SK-N-SH (cell line): ENCODE measurements at regions not wholly inside any gene's neighbourhood (a gene's known extent, or its start where the extent isn't known, plus 50 kb on each side); places are given as distances from the start of the nearest gene placed in this dataset.

ENCODE experiments used
- CTCF ChIA-PET: fragments of 300-600, 350-600 bp; formaldehyde crosslinking; extraction: SDS; loops from one replicate; lab custom pipeline; 2021; lab: Yijun Ruan, JAX
- POLR2A ChIA-PET: fragments of 350-600 bp; sonication (Branson Sonifier 250); formaldehyde crosslinking; extraction: SDS; loops from one replicate; lab custom pipeline; 2020; ENCODE audit warnings: antibody characterized with exemption, inconsistent platforms; lab: Yijun Ruan, JAX
- DNase-seq: peaks from one replicate; pipeline ENCODE4 v3.0.0; 2012
- H2AFZ ChIP-seq: fragments of 200-600 bp; sonication (generic); 2 replicates; pipeline ENCODE4 v1.8.1; 2016; ENCODE audit warnings: antibody characterized with exemption, mild to moderate bottlenecking, low read depth
- H3F3A ChIP-seq: fragments of 200-600 bp; sonication (generic); replicated peaks from 2 replicates; pipeline ENCODE3; 2016; ENCODE audit warnings: antibody characterized with exemption, mild to moderate bottlenecking; ENCODE audit not compliant: insufficient read depth
- H3K27ac ChIP-seq, 2 experiments: fragments of 200-500 bp in 1 of 2; fragments of 200-600 bp in 1 of 2; sonication (Bioruptor generic) in 1 of 2; sonication (generic), shearing (Covaris generic) in 1 of 2; 2 replicates each; pipeline versions ENCODE4 v1.5.1 to v1.6.1; 2014 to 2016; ENCODE audit warnings: low read depth in 2 of 2, inconsistent platforms in 1 of 2, low read length in 1 of 2, mild to moderate bottlenecking in 1 of 2, mixed read lengths in 1 of 2
- H3K27me3 ChIP-seq: fragments of 200-600 bp; sonication (generic), shearing (Covaris generic); 2 replicates; pipeline ENCODE4 v1.6.1; 2016; ENCODE audit warnings: mixed run types; ENCODE audit not compliant: insufficient read depth
- H3K36me3 ChIP-seq, 2 experiments: fragments of 200-500 bp in 1 of 2; fragments of 200-600 bp in 1 of 2; sonication (Bioruptor generic) in 1 of 2; sonication (generic) in 1 of 2; replicated peaks in 1 of 2; 2 replicates each; pipeline versions ENCODE3 to v1.5.1; 2014 to 2016; ENCODE audit warnings: low read length in 1 of 2, mild to moderate bottlenecking in 1 of 2; ENCODE audit not compliant: insufficient read depth in 2 of 2, control insufficient read depth in 1 of 2
- H3K4me1 ChIP-seq, 2 experiments: fragments of 200-500 bp in 1 of 2; fragments of 200-600 bp in 1 of 2; sonication (Bioruptor generic) in 1 of 2; sonication (generic), shearing (Covaris generic) in 1 of 2; 2 replicates each; pipeline versions ENCODE4 v1.5.1 to v1.6.1; 2014 to 2016; ENCODE audit warnings: low read depth in 1 of 2, low read length in 1 of 2, mixed run types in 1 of 2; ENCODE audit not compliant: insufficient read depth in 2 of 2, control insufficient read depth in 1 of 2
- H3K4me2 ChIP-seq: fragments of 200-600 bp; sonication (generic), shearing (Covaris generic); 2 replicates; pipeline ENCODE4 v1.6.1; 2017; ENCODE audit warnings: mixed run types
- H3K4me3 ChIP-seq, 2 experiments: fragments of 200-500 bp in 1 of 2; fragments of 200-600 bp in 1 of 2; sonication (Bioruptor generic) in 1 of 2; sonication (generic), shearing (Covaris generic) in 1 of 2; 2 replicates each; pipeline versions ENCODE4 v1.5.1 to v1.8.1; 2014 to 2016; ENCODE audit warnings: low read depth in 2 of 2, inconsistent platforms in 1 of 2, low read length in 1 of 2, mild to moderate bottlenecking in 1 of 2, mixed read lengths in 1 of 2, moderate library complexity in 1 of 2
- H3K79me2 ChIP-seq: fragments of 200-600 bp; sonication (generic); 2 replicates; pipeline ENCODE4 v1.8.1; 2017; ENCODE audit warnings: mild to moderate bottlenecking; ENCODE audit not compliant: insufficient read depth
- H3K9ac ChIP-seq: fragments of 200-600 bp; sonication (generic); 2 replicates; pipeline ENCODE4 v1.6.1; 2017; ENCODE audit warnings: mixed run types
- H3K9me2 ChIP-seq: fragments of 200-600 bp; sonication (generic); 2 replicates; pipeline ENCODE4 v1.6.1; 2017; ENCODE audit warnings: mixed run types
- H3K9me3 ChIP-seq: fragments of 200-600 bp; sonication (generic); 2 replicates; pipeline ENCODE4 v1.6.1; 2017; ENCODE audit warnings: mixed run types, mild to moderate bottlenecking, moderate library complexity
- H4K20me1 ChIP-seq: fragments of 200-600 bp; sonication (generic); 2 replicates; pipeline ENCODE4 v1.6.1; 2017; ENCODE audit warnings: mild to moderate bottlenecking, mixed run types; ENCODE audit not compliant: insufficient read depth
- CHD2 ChIP-seq: fragments of 150-350 bp; IDR thresholded peaks from 2 replicates; pipeline ENCODE4 v1.6.1; 2018; ENCODE audit warnings: low read length; ENCODE audit not compliant: partially characterized antibody
- CTCF ChIP-seq: fragments of 200-600 bp; sonication (generic); IDR thresholded peaks from 2 replicates; pipeline ENCODE4 v1.6.1; 2017; ENCODE audit warnings: antibody characterized with exemption, mild to moderate bottlenecking, moderate library complexity
- FOXJ3 ChIP-seq: sonication (generic); formaldehyde crosslinking; IDR thresholded peaks from 2 replicates; pipeline ENCODE4 v1.5.1; 2020; ENCODE audit warnings: mild to moderate bottlenecking, missing genetic modification reagents
- NRF1 ChIP-seq: IDR thresholded peaks from 2 replicates; pipeline ENCODE4 v1.6.1; 2012; ENCODE audit warnings: low read depth, mild to moderate bottlenecking, low read length
- PBX3 ChIP-seq: IDR thresholded peaks from 2 replicates; pipeline ENCODE4; 2012
- RAD21 ChIP-seq: IDR thresholded peaks from 2 replicates; pipeline ENCODE4 v1.6.1; 2012; ENCODE audit warnings: mild to moderate bottlenecking, low read length
- REST ChIP-seq: IDR thresholded peaks from 2 replicates; pipeline ENCODE4 v1.6.1; 2012; ENCODE audit warnings: mild to moderate bottlenecking, low read depth, low read length, moderate library complexity
- SMC3 ChIP-seq: IDR thresholded peaks from 2 replicates; pipeline ENCODE4 v1.6.1; 2012; ENCODE audit warnings: low read depth, low read length, improper control_type of control experiment
- TEAD4 ChIP-seq: IDR thresholded peaks from 2 replicates; pipeline ENCODE4 v1.4.0; 2012; ENCODE audit warnings: mild to moderate bottlenecking, borderline replicate concordance; ENCODE audit not compliant: insufficient read depth
- USF2 ChIP-seq: fragments of 150-350 bp; IDR thresholded peaks from 2 replicates; pipeline ENCODE4 v1.6.1; 2017; ENCODE audit warnings: antibody characterized with exemption, low read length, low read depth, borderline replicate concordance
- WGBS: methylation state at CpG from one replicate; pipeline ENCODE4 v1.1.6; 2017; ENCODE audit warnings: low lambda C conversion rate; 5-methylcytosine and 5-hydroxymethylcytosine counted together
- TF ChIP-seq, protein P1 (sequence below): IDR thresholded peaks from 2 replicates; pipeline ENCODE4 v1.4.0; 2012; ENCODE audit warnings: low read depth, borderline replicate concordance
- TF ChIP-seq, protein P2 (sequence below): fragments of 150-350 bp; IDR thresholded peaks from 2 replicates; pipeline ENCODE4 v1.6.1; 2016; ENCODE audit warnings: mild to moderate bottlenecking, low read depth, low read length

DNA sequence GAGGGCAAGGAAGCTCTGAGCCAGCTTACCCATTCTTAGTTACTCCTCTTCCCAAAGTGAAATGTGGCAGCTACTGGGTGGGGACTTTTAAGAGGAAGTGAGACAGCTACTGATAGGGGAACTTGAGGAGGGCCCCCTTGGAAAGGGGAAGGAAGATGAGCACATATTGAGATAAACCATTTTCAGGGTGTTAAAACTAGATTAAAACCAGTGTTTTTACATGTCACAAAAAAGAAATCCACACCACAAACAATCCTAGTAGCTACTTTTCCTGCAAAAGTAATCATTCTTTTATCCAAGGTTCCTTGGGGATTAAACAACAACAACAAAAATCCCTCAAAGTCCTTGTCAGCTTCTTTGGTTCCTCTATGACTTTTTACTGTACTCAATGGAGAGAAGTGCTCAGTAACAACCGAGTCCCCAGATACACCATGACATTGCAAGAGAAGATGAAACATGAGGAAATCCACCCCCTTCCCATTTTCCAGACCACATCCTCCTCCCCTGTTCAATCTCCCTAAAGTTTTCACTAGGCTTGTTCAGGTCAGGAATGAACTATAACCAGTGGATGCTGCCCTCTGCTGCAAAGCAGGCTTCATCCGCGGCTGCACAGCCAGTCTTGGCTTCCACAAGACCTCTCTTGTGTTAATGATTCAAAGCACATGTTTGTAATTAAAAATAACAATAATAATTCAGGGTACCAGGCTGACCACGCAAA, 113.5 kb upstream of the TMEM164 start:
- no peak for DNase-seq
- 28% methylated on average over 4 of the region's 4 CpGs for WGBS

GRCh38 chrX:109890300-109890699, 112.6 kb upstream of the TMEM164 start:
- POLR2A ChIA-PET: no interaction called here
- CTCF ChIA-PET: interaction anchor here (0.6 to 3.0 kb wide), 39 partner anchors 10 to 843 kb away, joined by 3 to 24 read pairs (median 4); no protein-coding TSS in a partner anchor
- H3K4me3 ChIP-seq: no peak overlapping the region
- no peak overlapping the region for H3K4me2 ChIP-seq
- H2AFZ ChIP-seq: no peak overlapping the region
- no peak overlapping the region for H3K9ac ChIP-seq
- H3K27me3 ChIP-seq: no peaks in the 10 kb centered on the region
- no peaks in the 10 kb centered on the region for H3K9me2 ChIP-seq
- no peaks in the 10 kb centered on the region for H4K20me1 ChIP-seq
- WGBS: 48% methylated on average over 3 of the region's 3 CpGs
- H3K36me3 ChIP-seq: no peaks in the 10 kb centered on the region
- no peak for DNase-seq
- H3K9me3 ChIP-seq: no peaks in the 10 kb centered on the region
- H3K79me2 ChIP-seq: no peaks in the 10 kb centered on the region
- no peaks in the 10 kb centered on the region; a peak in 1 of 4 replicates for H3K4me1 ChIP-seq
- H3K27ac ChIP-seq: no peak overlapping the region
- H3F3A ChIP-seq: no peaks in the 10 kb centered on the region
- TF ChIP-seq USF2 (no peak), REST (no peak), SMC3 (no peak), NRF1 (no peak), CHD2 (no peak), FOXJ3 (CRISPR knock-in tag) (no peak), TEAD4 (no peak), PBX3 (no peak)
- TF ChIP-seq, protein P1, sequence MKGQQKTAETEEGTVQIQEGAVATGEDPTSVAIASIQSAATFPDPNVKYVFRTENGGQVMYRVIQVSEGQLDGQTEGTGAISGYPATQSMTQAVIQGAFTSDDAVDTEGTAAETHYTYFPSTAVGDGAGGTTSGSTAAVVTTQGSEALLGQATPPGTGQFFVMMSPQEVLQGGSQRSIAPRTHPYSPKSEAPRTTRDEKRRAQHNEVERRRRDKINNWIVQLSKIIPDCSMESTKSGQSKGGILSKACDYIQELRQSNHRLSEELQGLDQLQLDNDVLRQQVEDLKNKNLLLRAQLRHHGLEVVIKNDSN: no peak
- TF ChIP-seq, protein P2, sequence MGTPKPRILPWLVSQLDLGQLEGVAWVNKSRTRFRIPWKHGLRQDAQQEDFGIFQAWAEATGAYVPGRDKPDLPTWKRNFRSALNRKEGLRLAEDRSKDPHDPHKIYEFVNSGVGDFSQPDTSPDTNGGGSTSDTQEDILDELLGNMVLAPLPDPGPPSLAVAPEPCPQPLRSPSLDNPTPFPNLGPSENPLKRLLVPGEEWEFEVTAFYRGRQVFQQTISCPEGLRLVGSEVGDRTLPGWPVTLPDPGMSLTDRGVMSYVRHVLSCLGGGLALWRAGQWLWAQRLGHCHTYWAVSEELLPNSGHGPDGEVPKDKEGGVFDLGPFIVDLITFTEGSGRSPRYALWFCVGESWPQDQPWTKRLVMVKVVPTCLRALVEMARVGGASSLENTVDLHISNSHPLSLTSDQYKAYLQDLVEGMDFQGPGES: no peak

More for the DNA sequence above, 113.5 kb upstream of the TMEM164 start:
- Histone ChIP-seq H3K9me3 (no peaks in the 10 kb centered on the region), H3K36me3 (no peaks in the 10 kb centered on the region), H3K9ac (no peak overlapping the region), H3K4me1 (no peaks in the 10 kb centered on the region; a peak in 1 of 4 replicates), H3K4me3 (no peak overlapping the region), H2AFZ (no peak overlapping the region), H3K4me2 (no peak overlapping the region), H3K27me3 (no peaks in the 10 kb centered on the region), H3K79me2 (no peaks in the 10 kb centered on the region), H4K20me1 (no peaks in the 10 kb centered on the region), H3F3A (no peaks in the 10 kb centered on the region), H3K9me2 (no peaks in the 10 kb centered on the region), H3K27ac (no peak overlapping the region)
- CTCF ChIA-PET: interaction anchor here (0.9 to 4.0 kb wide), 6 partner anchors 10 to 416 kb away, joined by 5 to 24 read pairs (median 9); no protein-coding TSS in a partner anchor
- POLR2A ChIA-PET: no interaction called here
- TF ChIP-seq CTCF: 0 out of 2 replicates have a peak, but pooled peaks have one; percentile 33
- TF ChIP-seq RAD21: 0 out of 2 replicates have a peak, but pooled peaks have one; percentile 10
- TF ChIP-seq FOXJ3 (CRISPR knock-in tag): no peak
- TF ChIP-seq SMC3: peak; percentile 8; the same call in 1 of the 2 replicates
